MM.1S (cell line): ENCODE measurements at regions not wholly inside any gene's neighbourhood (a gene's known extent, or its start where the extent isn't known, plus 50 kb on each side); places are given as distances from the start of the nearest gene placed in this dataset.

Experiments used
- DNase-seq: peaks from one replicate; pipeline ENCODE4 v3.0.0-alpha.2; 2015
- H2AFZ ChIP-seq: fragments of 300-600 bp; sonication (generic); 2 replicates; pipeline ENCODE4 v1.6.0; 2016; ENCODE audit warnings: antibody characterized with exemption, low read length
- H3F3A ChIP-seq: fragments of 300-600 bp; sonication (generic); 2 replicates; pipeline ENCODE4 v1.6.1; 2016; ENCODE audit warnings: mild to moderate bottlenecking, antibody characterized with exemption, low read length, moderate library complexity, mixed read lengths; ENCODE audit not compliant: insufficient read depth
- H3K27ac ChIP-seq: fragments of 300-600 bp; sonication (generic); 2 replicates; pipeline ENCODE4 v1.5.1; 2016; ENCODE audit warnings: mild to moderate bottlenecking, low read length
- H3K27me3 ChIP-seq: fragments of 300-600 bp; sonication (generic); replicated peaks from 2 replicates; pipeline ENCODE4 v1.6.0; 2016; ENCODE audit warnings: low read length; ENCODE audit not compliant: insufficient read depth
- H3K36me3 ChIP-seq: fragments of 300-600 bp; sonication (generic); replicated peaks from 2 replicates; pipeline ENCODE4 v1.6.1; 2016; ENCODE audit warnings: mild to moderate bottlenecking, low read length, mixed read lengths; ENCODE audit not compliant: insufficient read depth
- H3K4me1 ChIP-seq: fragments of 300-600 bp; sonication (generic); 2 replicates; pipeline ENCODE4 v1.6.1; 2016; ENCODE audit warnings: low read length, mixed read lengths
- H3K4me2 ChIP-seq: fragments of 300-600 bp; sonication (generic); 2 replicates; pipeline ENCODE4 v1.6.0; 2016; ENCODE audit warnings: low read depth, low read length
- H3K4me3 ChIP-seq: fragments of 300-600 bp; sonication (generic); 2 replicates; pipeline ENCODE4 v1.5.1; 2016; ENCODE audit warnings: low read length, mixed read lengths
- H3K79me2 ChIP-seq: fragments of 300-600 bp; sonication (generic); 2 replicates; pipeline ENCODE4 v1.6.1; 2016; ENCODE audit warnings: mixed run types, low read length, mixed read lengths
- H3K9ac ChIP-seq: fragments of 300-600 bp; sonication (generic); 2 replicates; pipeline ENCODE4 v1.6.1; 2016; ENCODE audit warnings: low read length, mixed read lengths
- H3K9me2 ChIP-seq: fragments of 300-600 bp; sonication (generic); replicated peaks from 2 replicates; pipeline ENCODE4 v1.6.1; 2016; ENCODE audit warnings: mild to moderate bottlenecking, low read length, mixed read lengths; ENCODE audit not compliant: insufficient read depth
- H3K9me3 ChIP-seq: fragments of 300-600 bp; sonication (generic); replicated peaks from 2 replicates; pipeline ENCODE4 v1.6.1; 2016; ENCODE audit warnings: mild to moderate bottlenecking, low read length, mixed read lengths; ENCODE audit not compliant: insufficient read depth
- H4K20me1 ChIP-seq: fragments of 300-600 bp; sonication (generic); 2 replicates; pipeline ENCODE4 v1.6.1; 2016; ENCODE audit warnings: mild to moderate bottlenecking, low read length, moderate library complexity, mixed read lengths; ENCODE audit not compliant: insufficient read depth
- CTCF ChIP-seq: fragments of 300-600 bp; sonication (generic); IDR thresholded peaks from 2 replicates; pipeline ENCODE4 v1.5.1; 2016; ENCODE audit warnings: antibody characterized with exemption, low read length, mixed read lengths
- EZH2 ChIP-seq: fragments of 300-600 bp; sonication (generic); optimal IDR thresholded peaks from 2 replicates; pipeline ENCODE3; 2017; ENCODE audit warnings: low read depth, mild to moderate bottlenecking, antibody characterized with exemption, low read length, mixed read lengths
- EZH2phosphoT487 ChIP-seq: fragments of 300-600 bp; sonication (generic); IDR thresholded peaks from 2 replicates; pipeline ENCODE4 v1.6.1; 2018; ENCODE audit warnings: antibody characterized with exemption, low read length

- H3K9me3 ChIP-seq, result no peaks in the 10 kb centered on the region
- no peaks in the 10 kb centered on the region for H3F3A ChIP-seq
- no peaks in the 10 kb centered on the region for H3K9me2 ChIP-seq
- H3K4me1 ChIP-seq, result peaks cover 3% of the 10 kb centered on the region; the same call in 1 of the 2 replicates
- no peak overlapping the region for H3K9ac ChIP-seq
- no peaks in the 10 kb centered on the region for H4K20me1 ChIP-seq
- no peak for DNase-seq
- no peaks in the 10 kb centered on the region for H3K36me3 ChIP-seq
- no peak overlapping the region for H2AFZ ChIP-seq
- H3K79me2 ChIP-seq, result no peaks in the 10 kb centered on the region
- no peaks in the 10 kb centered on the region for H3K27me3 ChIP-seq
- TF ChIP-seq EZH2 (no peak), CTCF (no peak), EZH2phosphoT487 (no peak)
- no peak overlapping the region for H3K4me3 ChIP-seq
- no peak overlapping the region for H3K4me2 ChIP-seq
- no peak overlapping the region for H3K27ac ChIP-seq
Measured at GRCh38 chr2:126753501-126754212, 97.7 kb downstream of the GYPC start.

- no peaks in the 10 kb centered on the region for H3K9me2 ChIP-seq
- H3F3A ChIP-seq, result no peaks in the 10 kb centered on the region
- no peaks in the 10 kb centered on the region for H3K36me3 ChIP-seq
- no peak overlapping the region for H3K27ac ChIP-seq
- H3K9ac ChIP-seq, result no peak overlapping the region
- no peak for DNase-seq
- TF ChIP-seq CTCF, result no peak
- TF ChIP-seq EZH2, result no peak
- no peak for TF ChIP-seq EZH2phosphoT487
- H3K4me3 ChIP-seq, result no peak overlapping the region
- H3K9me3 ChIP-seq, result no peaks in the 10 kb centered on the region
- H3K79me2 ChIP-seq, result no peaks in the 10 kb centered on the region
- H4K20me1 ChIP-seq, result no peaks in the 10 kb centered on the region
- no peak overlapping the region for H3K4me2 ChIP-seq
- H3K27me3 ChIP-seq, result no peaks in the 10 kb centered on the region
- H2AFZ ChIP-seq, result no peak overlapping the region
- peaks cover 3% of the 10 kb centered on the region; the same call in 1 of the 2 replicates for H3K4me1 ChIP-seq
Measured at GRCh38 chr2:126754240-126755004, 98.5 kb downstream of the GYPC start.

GRCh38 chr2:126756125-126756524 lies 100.2 kb downstream of the GYPC start:
- Histone ChIP-seq H3K9me3 (no peaks in the 10 kb centered on the region), H3K27ac (no peak overlapping the region), H3K79me2 (no peaks in the 10 kb centered on the region), H3F3A (no peaks in the 10 kb centered on the region), H3K9ac (no peak overlapping the region), H3K36me3 (no peaks in the 10 kb centered on the region), H4K20me1 (no peaks in the 10 kb centered on the region), H3K9me2 (no peaks in the 10 kb centered on the region), H3K4me2 (no peak overlapping the region), H3K27me3 (no peaks in the 10 kb centered on the region), H3K4me1 (peaks cover 3% of the 10 kb centered on the region; the same call in 1 of the 2 replicates), H2AFZ (no peak overlapping the region), H3K4me3 (no peak overlapping the region)
- TF ChIP-seq CTCF, result no peak
- TF ChIP-seq EZH2, result no peak
- TF ChIP-seq EZH2phosphoT487, result no peak
- no peak for DNase-seq
